RCC 7860 (cell line): ENCODE measurements at regions not wholly inside any gene's neighbourhood (a gene's known extent, or its start where the extent isn't known, plus 50 kb on each side); places are given as distances from the start of the nearest gene placed in this dataset.

Experiments
- DNase-seq: peaks from one replicate; pipeline ENCODE4 v3.0.0-alpha.2; 2015; ENCODE audit warnings: low spot score
- FAIRE-seq: peaks from 2 replicates; lab custom pipeline; 2012; peaks lifted over from hg19 to GRCh38; lab: Jason Lieb, UNC

DNA sequence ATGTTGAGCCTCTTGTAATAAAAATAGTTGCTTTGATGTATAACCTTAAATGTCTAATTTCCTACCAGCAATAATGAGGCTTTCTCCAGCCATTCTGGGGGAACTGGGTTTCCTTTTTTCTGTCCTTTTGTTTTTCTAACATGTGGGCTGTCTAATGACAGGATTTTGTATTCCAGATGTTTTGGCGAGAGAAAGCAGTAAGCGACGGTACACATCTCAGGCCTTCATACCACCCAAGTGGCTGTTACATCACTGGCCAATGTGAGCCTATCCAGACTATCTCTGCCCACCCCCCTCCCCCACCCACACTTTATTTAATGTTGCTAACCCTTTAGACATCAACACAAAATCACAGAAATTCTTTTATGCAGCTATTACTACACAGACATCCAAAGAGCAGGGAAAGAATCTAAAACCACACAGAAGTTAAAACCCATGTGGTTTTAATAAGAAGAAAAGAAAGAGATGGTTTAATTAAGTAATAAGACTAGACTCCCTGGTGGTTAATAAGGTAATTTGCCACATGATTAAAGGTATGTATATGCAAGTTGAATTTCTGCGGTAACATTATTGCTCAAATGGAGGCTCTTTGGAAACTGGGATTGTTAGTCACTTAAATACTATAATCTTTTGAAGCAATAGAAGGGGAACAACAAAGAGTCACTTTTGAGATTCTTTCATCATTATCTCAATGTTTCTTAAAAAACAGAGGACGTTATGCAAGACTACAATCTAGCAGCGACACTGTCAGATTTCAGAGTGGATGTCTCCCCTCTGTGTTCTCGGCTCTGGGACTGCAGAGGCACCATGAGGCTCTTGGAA, 365.1 kb downstream of the ENC1 start:
- FAIRE-seq (no peak), DNase-seq (no peak)

DNA sequence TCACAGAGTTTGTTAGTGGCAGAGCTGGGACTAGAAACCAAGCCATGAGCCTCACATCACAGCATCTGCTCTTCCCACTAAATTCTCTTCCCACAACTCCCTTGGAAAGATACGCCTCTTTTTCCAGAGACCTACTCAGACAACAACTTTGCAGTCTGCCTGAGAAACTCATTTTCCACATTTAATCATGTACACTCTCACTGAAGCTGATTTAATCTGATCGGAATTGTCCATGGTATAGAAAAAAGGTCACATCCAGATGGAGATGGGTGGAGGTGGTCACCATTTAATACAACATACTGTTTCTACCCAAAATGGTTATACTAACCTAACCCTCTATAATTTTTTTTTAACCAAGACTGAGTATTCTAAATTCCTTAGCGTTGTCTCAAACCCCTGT, 366.2 kb downstream of the ENC1 start:
- FAIRE-seq (no peak), DNase-seq (no peak)

DNA sequence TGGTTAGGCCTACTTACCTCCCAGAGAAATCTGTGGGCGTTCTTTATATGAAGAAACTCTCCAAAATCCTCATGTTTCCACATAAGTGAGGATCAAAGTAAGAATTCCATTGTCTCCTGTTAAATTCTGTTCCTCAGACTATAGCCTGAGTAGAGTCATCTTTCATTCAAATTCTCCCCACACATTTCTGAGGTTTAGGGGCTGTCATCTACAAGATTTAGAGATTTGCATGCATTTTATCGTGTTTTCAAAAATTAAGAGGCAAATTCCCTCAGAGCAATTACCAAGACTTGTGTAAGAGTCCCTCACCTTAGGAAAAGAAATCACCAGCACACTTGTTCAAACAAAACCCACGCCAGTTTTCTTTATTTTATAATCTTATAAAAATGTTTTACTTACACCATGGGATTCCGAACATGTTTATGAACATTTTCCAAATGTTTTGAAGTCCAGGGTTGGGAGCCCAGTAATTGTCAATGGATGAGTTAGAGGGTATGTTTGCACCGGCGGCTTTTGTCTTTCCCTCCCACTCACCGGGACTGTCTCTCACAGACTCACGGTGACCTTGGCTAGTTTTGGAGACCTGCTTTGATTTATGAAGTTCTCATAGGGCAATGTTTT, 367.6 kb downstream of the ENC1 start:
- DNase-seq (no peak), FAIRE-seq (no peak)

DNA sequence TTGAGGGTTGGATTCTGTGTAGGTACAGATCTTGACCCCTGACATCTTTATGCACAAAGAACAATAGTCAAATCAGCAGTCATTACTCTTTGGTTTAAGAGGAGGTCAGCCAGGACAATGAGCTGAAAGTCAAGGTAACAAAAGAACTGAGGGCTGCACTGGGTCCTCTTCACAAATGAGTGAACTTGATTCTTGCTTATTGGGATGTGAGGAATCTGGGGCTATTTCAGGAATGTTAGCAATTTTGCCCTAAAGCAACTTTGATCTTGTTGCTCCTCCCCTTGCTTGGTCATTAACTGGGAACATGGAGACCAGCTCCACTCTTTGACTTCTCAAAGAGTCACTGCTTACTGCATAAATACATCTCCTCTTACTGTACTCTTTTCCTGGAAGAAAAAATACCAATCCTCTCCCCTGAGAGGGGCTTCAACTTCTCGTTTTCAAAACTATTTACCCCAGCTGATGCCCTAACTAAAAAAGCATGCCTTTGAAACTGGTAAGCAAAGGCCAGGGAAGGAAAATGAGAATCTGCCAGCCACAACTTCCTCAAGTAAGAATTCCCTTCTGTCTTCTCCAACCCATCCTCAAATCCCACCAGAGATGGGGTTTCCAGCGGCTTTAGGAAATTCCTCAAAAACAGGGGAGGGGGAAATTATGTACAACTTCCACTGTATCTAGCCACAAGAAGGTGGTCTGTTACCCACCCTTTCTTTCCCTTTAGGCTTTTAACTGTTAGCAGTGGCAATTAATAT, 368.3 kb downstream of the ENC1 start:
- DNase-seq = peak; percentile 47
- FAIRE-seq = no peak

DNA sequence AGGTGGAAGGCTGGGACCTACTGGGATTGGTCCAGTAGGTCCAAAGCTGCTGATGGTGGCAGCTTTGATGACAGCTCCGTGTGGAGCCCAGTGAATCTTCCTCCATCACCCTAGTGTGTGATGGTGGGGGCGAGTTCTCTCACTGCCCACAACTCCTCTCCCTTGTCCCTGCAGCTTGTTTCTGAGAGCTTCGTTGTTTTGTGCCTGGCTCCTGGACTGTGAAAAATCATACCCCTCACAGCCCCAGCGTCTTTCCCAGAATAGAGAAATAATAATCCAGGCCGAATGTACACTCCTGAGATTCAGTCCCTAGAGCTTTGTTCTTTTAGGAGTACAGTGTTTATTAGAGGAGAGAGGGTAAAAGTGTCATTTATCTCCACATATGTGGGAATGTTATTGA, 372.2 kb downstream of the ENC1 start:
- FAIRE-seq (no peak), DNase-seq (no peak)

DNA sequence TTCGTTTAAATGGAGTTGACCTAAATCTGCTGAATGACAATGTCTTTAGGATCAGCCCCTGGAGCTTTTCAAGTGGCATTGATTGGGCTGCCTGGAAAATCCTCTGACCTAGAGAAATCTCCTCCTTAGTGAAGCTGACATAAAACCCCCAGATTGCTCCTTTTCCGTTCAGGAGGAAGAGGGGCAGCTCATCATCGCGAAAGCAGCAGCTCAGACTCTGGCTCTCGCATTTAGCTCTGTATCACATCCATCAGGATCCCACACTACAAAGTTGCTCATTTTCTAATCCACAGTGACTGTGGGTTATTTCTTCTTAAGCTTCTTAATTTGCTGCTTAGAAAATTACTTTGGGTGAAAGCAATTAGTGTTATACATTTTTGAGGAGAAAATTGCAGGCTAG, 373.7 kb downstream of the ENC1 start:
- no peak for DNase-seq
- no peak for FAIRE-seq

DNA sequence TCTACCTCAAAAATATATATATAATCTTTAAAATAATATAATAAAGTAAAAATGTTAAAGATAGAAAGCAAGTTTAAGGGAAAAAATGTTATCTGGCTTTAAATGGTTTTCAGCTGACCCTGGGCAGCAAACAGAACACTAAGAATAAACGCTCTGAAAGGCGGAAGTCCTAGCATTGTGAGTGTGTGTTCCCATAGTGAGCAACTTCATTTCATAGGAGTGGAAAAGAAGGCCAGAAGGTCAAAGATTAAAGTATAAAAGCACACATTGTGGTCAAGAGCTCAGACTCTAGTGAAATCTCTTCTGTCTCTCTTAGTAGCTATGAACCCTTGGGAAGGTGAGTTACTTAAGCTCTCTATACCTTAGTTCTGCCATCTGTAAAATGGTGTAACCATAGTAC, 374.4 kb downstream of the ENC1 start:
- FAIRE-seq = no peak
- DNase-seq = no peak

DNA sequence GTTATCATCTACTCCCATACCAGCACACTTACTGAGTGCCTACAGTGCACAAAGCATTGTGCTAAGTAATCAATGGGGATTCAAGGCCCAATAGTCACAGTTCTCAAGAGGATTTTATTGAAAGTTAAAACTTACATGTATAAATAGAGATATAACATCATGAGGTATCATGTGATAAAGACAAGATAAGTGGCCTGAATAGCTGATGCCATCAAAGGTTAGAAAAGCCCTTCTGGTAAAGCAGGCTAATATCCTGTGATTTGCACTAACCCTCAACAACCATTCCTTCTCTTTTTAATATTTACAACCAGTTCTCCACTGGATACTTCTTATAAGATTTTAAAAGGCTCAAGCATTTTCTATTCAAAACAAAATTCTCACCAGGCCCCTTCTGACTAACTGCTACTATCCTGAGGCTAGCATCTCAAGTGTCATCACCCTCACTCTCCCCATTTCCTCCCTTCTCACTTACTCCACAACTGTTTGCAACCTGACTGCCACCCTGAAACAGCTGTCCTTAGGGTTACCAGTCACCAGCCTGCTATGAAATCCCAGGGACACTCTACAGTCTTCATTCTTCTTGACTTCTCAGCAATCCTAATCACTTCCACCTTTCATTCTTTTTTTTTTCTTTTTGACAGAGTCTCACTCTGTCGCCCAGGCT, 377.9 kb downstream of the ENC1 start:
- FAIRE-seq (no peak), DNase-seq (no peak)

DNA sequence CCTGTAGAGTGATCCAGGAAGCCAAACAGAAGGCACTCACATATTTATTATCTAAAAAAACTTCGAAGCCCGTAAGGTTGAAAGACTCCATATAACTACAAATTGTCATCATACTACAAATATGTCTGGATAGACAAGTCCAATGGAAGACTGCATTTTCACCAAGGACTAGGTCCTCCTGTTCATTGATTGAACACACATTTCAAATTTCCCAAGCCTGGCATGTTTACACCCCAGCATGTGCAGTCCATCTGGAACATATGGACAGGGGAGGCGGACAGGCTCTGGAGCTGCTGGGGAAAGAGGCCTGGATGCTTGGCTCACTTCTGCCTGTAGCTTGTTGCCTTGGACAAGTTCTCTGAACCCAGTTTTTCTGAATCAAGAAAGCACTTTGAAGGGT, 378.7 kb downstream of the ENC1 start:
- DNase-seq (no peak), FAIRE-seq (no peak)

DNA sequence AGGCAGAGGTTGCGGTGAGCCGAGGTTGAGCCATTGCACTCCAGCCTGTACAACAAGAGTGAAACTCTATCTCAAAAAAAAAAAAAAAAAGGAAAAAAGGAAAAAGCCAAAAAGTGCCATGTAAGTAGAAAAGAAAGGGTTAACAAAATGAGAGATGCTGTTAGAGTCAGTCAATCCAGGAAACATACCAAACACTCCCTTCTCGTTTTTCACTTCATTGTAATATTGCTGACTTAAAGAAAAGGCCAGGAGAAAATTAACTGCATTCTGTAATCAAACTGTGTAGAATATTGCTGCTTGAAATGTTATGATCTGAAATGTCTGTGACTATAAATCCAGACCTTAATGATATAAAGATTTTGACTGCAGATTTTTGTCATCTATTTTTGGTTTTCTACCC, 379.1 kb downstream of the ENC1 start:
- DNase-seq = no peak
- FAIRE-seq = no peak

DNA sequence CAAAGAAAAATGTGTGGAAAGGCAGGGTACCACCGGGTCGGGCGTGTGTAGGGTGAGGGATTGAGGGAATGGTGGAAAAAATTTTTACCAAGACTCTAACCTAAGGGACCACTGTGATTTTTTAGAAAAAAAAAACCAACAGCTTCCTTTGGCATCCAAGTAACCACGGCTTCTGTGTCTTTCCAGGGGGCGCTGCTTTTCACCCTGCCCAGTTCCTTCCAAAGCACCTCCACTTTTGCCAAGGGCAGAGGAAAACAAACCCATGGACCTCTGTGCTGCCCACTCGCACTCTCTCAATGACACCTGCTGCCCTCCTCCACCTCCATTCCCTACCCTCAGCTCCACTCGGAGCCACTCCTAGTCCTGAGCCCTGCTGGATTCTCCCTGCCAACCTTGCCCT, 381.0 kb downstream of the ENC1 start:
- DNase-seq = no peak

DNA sequence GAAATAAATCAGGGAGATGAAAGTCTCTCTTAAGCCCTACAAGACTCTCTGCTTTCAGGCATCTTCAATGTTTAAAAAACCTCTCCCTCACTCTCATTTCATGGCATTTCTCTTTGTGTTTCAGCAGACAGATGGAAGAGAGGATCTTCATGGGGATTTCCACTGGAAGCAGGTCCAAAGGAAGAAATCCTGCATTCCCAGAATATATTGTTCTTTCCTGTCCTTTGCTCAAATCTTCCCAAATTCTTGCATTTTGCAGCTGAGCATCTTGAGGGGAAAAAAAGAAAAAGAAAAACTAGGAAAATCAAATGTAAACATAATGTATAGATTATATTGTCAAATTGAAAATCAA, 382.2 kb downstream of the ENC1 start:
- no peak for DNase-seq
- no peak for FAIRE-seq

More for the DNA sequence above, 381.0 kb downstream of the ENC1 start:
- FAIRE-seq = no peak

DNA sequence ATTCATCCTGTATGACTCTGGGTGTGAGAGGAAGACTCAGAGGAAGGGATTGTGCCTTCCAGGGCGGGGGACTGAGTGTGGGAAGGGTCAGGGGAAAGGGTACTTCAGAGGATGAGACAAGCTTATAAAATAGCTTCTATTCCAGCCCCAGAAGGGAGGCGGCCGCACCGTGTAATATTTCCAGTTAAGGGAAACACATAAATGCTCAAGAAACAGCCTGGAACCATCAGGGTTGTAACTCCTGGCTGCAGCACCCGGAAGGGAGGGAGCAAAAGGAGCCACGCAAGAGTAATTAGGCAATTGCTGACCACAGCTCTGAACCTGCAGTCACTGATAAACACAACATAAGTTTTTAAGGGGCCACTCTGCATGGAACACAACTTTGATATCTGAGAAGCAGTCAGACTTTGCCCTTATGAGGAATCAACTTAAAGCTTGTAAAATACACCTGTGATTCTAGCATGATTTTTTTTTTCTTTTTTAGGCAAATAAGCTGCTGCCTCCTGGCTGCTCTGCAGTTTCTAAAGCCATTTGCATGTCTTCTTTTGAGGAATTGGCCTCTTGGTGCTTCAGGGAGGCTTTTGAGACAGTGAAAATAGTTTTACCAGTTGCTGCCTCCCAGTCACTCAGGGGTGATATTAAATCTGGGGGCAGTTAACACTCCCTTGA, 382.7 kb downstream of the ENC1 start:
- FAIRE-seq (no peak), DNase-seq (no peak)

DNA sequence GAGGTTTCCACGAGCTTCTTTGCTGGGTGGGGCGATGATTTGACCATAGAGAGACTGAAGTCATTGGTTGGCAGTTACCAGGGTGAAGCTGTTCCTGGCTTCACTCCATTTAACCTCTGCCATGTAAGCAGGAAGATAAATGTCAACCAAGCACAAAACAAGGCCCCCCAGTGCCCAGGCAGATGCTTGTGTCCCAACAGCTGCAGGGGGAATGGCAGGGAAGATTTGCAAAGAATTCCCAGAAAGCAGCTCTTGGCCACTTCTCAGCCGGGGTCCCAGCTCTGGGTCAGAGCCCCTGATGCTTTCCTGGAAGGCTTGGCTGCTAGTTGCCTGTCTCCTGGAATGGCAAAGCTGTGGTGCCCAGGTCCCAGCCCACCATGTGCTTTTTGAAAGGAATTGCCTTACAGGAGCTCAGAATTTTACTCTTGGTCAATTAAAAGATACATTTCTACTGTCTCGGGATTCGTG, 383.4 kb downstream of the ENC1 start:
- no peak for DNase-seq
- FAIRE-seq = no peak

DNA sequence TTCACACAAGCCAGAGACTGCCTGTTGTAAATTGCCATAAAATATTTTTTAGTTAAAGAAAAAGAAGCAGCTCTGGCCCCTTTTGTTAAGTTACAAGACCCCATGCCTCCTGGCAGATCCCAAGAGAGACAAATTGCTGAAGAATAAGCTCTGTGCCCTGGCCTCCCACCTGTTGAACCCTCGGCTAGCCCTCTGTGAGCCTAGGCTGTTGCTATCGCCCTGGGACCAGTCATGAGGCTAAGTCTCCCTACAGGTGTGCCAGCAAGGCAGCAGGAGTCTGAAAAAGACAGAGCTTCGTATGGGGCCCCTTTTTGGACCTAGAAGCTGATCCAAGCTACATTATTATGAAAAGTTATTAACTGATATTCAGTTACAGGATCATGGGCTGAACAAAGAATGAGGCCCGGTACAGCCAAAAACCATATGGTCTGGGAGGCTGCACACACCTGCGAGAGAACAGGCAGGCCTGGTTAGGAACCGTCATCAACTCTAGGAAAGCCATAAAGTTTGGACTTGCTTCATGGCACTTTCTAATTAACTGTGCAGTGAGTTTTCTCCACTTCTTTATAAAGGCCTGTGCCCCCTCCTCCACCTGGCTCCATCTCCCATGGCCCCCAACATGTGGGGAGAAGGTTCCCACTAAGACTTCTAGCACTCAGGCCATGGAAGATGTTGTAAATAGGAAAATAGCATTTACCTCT, 384.7 kb downstream of the ENC1 start:
- DNase-seq = no peak
- FAIRE-seq = no peak

DNA sequence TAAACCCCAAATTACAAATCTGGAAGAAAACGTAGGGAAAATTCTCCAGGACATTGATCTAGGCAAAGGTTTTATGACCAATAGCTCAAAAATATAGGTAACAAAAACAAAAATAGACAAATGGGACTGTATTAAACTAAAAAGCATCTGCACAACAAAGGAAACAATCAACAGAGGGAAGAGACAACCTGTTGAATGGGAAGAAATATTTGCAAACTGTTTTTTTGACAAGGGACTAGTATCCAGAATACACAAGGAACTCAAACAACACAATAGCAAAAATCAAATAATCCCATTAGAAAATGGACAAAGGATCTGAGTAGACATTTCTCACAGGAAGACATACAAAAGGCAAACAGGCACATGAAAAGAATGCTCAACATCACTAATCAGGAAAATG, 386.3 kb downstream of the ENC1 start:
- no peak for FAIRE-seq
- DNase-seq = no peak

DNA sequence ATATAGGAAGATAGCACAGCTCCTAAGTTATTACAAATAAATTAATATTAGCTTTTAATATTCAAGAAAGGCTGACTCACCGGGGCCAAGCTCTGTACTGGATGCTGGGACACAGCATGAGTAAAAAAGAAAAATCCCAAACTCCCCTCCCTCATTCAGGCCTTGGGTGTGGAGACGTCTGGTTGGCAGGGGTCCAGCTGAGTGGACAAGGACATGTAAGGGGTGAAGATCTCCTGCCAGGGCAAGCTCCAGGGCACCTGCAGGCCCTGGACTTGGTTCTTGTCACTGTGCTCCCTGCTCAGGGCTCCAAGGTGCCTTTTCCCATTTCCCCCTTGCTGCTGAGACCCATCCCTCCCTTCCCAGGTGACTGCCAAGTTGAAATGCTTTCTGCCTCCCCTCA, 388.5 kb downstream of the ENC1 start:
- no peak for FAIRE-seq
- DNase-seq = no peak

DNA sequence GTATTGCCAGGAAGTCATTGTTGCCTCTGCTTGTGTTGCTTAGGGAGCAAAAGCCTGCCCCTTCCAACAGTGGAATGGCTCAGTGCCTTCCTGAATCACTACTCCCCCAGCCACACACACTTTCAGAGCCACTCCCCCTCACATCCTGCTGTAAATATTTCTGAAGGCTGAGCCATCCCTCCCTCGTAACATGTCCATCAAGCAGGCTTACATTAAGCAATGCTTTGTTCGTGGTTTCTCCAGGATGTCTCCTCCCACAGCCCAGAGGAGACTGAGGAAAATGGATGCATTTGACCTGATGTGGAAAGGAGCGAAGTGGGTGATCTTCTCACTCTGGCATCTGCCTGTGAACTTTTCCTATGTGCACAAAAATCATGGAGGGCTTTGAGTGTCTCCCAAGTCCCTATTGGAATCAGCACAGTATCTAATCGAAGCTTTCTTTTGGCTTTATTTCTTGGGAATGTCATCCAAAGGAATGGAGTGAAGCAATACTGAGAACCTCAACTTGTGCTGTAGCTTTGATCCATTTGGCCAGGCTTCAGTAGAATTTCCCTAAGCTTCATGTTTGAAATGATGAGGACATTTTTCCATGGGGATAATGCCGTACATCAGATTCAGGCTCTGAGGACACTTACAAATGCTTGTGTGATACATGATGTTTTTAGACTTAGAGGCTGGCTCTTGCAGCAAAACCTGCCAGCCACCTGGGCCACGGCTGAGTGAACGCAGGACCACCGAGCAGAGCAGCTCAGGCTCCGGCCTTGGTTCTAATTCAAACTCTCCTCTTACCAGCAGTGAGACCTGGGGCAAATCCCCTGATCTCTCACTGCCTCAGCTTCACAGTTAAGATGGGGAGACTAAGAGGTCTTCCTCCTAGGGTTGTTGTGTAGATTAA, 389.1 kb downstream of the ENC1 start:
- peak; percentile 86 for DNase-seq
- peak; percentile 67 for FAIRE-seq
